ENCODE measurements at regions not wholly inside any gene's neighbourhood (a gene's known extent, or its start where the extent isn't known, plus 50 kb on each side); places are given as distances from the start of the nearest gene placed in this dataset.
"Not testable (repeated sequence)": the region's sequence is repeated elsewhere in the genome, so short reads cannot be mapped to it uniquely, and the experiment has no call there.

DNA sequence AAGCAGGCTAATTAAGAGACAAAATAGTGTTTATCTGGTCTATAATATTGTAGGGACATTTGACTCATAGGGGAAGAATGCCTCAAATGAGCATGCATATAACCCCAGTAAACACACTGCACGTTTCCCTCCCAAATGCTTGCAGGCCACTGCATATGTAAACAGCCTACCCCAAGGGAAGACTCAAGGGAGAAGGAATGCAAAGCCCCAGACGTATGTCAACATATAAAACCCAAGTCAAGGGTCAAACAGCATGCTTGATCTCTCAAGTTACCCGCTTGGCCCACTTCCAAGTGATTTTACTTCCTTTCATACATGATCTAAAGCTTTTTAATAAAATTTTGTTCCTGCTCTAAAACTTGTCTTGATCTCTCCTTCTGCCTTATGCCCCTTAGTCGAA lies 1090.0 kb downstream of the OTOL1 start:
- DNase-seq: no peak

DNA sequence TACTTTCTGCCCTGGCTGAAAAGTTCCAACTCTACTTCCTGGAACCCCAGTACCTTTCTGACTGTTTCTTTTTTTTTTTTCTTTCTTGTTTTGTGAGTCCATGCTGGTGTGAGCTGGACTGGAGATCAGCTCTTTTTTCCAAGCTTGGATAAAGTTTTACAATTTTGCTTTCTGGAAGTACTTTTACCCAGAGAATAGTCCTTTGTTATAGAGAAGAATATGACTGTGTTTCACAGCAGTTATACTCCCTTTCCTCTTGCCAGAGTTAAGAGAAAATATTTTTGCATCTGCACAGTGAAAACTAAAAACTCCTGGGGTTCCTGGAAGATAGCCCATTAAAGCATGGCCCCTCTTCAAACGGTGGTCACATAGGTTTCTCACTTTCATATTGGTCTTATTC lies 1100.6 kb downstream of the OTOL1 start:
- DNase-seq: no peak

DNA sequence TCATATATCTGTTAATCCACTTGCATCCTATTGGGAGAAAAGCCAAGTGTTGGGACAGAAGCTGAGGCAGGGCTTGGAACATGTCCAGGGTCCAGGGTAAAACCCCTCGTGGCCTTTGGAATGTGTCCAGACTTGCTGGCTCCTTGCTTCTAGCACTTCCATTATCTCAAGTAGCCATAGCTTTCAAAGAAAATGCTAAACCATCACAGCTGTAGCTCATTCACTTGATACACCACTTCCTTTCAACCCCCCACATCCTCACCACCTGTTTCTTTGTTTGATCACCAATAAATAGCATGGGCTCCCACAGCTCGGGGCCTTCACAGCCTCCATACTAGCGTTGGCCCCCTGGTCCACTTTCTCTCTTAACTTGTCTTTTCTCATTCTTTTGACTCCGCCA lies 1101.9 kb downstream of the OTOL1 start:
- DNase-seq: not testable (repeated sequence)

DNA sequence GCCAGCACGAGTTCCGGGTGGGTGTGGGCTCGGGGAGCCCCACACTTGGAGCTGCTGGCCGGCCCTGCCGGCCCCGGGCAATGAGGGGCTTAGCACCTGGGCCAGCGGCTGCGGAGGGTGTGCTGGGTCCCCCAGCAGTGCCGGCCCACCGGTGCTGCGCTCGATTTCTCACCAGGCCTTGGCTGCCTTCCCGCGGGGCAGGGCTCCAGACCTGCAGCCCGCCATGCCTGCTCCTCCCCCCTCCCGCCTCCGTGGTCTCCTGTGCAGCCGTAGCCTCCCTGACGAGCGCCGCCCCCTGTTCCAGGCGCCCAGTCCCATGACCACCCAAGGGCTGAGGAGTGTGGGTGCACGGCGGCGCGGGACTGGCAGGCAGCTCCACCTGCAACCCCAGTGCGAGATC lies 1103.1 kb downstream of the OTOL1 start:
- not testable (repeated sequence) for DNase-seq

DNA sequence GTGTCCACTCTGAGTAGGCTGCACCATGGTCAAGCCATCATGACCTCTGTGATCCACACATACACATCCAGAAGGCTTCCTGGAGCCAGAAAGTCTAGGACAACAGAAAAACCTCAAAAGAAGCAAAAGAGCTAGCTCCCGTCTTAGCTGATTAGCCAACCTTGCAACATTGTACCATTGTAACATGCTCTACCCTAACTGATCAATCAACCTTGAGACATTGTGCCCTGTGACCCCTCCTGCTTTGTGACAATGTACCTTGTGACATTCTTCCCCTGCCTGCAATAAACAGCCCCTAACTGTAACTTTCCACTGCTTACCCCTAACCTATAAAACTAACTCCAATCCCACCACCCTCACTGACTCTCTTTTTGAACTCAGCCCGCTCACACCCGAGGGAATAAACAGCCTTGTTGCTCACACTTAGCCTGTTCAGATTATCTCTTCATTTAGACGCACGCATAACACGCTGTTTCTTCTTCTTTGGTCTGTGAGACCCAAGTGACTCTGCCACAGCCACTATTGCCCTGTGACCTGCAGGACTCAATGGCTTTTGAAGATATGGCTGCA lies 1104.6 kb downstream of the OTOL1 start:
- DNase-seq: no peak

DNA sequence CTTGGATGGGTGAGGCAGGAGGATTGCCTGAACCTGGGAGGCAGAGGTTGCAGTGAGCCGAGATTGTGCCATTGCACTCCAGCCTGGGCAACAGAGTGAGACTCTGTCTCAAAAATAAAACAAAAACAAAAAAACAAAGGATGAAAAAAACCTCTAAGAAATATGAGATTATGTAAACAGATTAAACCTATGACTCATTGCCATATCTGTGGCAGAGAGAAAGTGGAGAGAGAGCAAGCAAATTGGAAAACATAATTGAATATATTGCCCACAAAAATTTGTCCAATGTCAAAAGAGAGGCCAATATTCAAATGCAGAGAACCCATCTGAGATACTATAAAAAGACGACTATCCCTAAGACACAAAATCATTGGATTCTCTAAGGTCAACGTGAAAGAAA lies 1106.0 kb downstream of the OTOL1 start:
- DNase-seq: no peak

DNA sequence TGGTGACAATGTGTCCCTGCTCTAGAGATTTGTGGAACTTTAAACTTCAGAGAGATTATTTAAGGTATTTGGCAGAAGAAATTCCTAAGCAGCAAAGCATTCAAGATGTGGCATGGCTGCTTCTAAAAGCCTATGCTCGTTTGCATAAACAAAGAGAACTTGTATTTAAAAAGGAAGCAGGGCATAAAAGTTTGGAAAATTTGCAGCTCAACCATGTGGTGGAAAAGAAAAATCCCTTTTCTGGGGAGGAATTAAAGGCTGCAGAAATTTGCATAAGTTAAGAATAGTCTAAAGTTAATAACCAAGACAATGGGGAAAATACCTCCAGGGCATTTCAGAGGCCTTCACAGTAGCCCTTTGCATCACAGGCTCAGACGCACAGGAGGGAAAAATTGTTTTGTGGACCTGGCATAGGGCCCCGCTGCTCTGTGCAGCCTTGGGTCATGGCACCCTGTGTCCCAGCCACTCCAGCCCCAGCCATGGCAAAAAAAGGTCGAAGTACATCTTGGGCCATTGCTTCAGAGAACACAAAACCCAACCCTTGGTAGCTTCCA lies 1109.1 kb downstream of the OTOL1 start:
- no peak for DNase-seq

DNA sequence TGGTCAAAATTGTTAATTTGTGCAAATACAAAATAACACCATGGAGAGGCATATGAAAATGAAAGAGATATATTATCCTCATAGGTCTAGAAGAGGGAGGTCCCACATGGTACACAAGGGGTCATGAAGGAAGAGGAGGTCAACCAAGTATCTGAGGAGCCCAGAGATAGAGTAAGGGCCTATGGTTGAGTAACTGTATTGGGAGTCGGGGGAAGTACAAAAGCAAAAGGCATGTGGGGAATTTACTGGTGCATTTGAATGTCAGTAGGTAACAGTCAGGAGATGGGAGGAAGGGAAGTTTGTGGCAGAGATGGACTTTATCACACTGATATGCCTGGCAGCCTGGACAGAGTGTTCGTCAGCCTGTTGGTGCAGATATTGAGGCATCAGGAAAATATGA lies 1113.7 kb downstream of the OTOL1 start:
- DNase-seq: no peak

DNA sequence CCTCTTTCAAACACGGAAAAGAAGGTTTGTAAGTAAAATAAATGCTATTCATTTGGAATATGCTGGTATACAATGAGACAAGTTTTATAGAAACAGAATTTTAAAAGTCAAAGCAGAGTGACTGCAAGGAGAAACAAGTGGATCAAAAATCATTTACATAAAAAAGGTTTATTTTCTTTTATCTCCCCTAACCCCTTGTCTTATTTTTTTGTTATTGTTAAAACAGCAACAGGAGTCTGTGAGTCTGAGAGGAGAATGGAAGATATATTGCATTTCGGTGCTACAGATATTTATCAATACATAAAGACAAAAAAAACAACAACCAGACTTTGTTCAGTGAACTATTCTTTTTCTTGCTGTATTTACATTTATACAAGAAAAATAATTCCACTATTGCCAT lies 1116.4 kb downstream of the OTOL1 start:
- no peak for DNase-seq

DNA sequence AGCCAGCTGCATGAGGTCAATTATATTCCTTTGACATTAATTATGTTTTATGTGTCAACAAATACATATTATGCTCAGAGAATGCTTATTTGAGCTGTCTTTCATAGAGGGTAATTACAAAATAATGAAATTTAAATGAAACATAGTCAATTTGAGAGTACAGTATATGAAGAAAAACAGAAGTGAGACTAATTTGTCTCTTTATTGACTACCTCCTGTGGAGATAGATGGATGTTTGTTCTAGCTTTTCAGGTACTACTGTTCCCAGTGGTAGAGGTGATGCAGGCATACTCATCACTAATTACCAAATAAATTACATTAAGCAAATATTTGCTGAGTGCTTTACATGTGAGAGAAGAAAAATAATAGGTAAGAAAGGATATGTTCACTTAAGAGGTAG lies 1129.6 kb downstream of the OTOL1 start:
- DNase-seq: no peak

DNA sequence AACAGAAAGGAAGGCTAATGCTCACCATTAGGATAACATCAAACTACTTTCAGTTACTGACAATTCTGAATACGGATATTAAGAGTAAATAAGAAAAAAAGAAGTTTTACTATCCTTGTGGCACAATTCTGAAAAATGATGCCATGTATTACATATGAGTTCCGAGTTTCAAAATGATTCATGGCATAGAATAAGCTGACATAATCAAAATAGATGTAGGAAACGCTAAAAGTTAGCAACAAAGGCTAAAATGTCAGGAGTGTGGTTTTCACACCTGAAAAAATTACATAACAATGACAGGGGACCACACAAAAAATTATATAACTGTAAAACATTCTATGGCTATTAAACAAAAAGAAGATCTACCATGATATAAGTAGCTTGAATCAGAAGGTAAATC lies 1131.9 kb downstream of the OTOL1 start:
- DNase-seq: no peak

DNA sequence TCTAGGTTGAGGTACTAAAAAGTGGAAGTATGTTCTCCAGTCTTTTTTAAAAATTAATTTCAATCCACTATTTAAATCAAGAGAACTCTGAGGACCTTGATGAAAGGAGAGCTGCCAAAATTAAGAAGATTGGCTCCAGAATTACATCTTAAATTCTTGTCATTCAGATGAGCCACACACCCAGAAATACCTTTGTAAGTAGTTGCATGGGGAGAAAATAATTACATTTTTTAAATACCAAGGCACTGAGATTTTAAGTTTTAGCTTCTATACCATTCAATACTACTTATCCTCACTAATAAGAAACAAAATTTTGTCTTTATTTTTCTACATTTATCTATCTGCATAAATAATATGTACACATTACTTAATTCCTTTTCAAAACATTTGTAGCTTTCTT lies 1132.8 kb downstream of the OTOL1 start:
- no peak for DNase-seq

DNA sequence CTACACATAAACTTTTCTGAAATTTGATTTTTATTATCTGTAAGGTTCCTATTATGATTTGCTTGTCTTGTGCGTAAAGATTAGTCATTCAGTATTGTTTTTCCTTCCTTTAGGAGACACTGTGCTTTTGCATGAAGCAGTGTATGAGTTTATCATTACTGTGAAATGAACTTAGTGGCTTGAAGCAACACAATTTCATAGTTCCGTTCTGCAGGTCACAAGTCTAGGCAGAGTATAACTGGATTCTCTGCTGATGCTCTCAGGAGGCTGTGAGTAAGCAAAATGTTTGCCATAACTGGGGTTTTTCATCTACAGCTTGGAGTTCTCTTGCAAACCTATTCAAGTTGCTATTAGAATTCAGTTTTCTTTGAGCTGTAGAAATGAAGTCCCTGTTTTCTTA lies 1136.1 kb downstream of the OTOL1 start:
- DNase-seq: no peak

DNA sequence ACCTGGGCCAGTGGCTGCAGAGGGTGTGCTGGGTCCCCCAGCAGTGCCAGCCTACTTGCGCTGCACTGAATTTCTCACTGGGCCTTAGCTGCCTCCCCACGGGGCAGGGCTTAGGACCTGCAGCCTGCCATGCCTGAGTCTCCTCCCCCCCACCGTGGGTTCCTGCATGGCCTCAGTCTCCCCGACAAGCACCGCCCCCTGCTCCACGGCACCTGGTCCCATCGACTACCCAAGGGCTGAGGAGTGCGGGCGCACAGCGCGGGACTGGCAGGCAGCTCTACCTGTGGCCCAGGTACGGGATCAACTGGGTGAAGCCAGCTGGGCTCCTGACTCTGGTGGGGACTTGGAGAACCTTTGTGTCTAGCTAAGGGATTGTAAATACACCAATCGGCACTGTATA lies 1143.6 kb downstream of the OTOL1 start:
- DNase-seq: not testable (repeated sequence)

DNA sequence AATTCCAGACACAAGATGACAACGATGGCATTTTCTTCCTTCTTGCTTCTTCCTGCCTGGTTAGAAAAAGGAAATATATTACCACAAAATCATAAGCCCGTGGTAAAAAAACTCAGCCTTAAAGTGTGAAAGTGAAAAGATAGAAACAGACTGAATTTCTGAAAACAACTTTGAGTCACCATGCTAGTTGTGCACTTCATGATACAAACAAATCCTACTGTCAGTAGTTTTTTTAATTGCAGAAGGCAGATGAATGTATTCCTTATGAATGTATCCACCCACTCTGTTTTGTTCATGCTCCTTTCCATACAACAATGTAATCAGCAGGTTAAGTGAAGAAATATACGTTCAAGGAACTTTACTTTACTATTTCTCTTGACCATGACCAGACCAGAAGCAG lies 1144.7 kb downstream of the OTOL1 start:
- no peak for DNase-seq

DNA sequence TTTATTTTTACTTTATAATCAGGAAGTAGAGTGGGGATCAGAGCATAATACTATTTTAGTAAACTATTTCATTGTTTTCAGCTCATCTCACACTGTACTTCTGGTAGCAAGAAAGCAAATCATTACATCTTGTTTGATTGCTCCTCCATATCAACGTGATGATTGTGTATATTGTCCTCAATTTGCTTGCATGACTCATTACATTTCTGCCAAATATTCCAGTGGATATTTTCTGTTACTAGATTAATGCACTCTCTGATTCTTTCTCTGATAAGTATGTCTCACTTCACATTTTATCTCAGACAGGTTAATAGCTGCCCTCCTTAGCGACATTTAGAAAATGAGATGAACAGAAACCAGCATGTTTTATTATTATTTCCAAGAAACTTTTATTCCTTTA lies 1145.3 kb downstream of the OTOL1 start:
- no peak for DNase-seq

DNA sequence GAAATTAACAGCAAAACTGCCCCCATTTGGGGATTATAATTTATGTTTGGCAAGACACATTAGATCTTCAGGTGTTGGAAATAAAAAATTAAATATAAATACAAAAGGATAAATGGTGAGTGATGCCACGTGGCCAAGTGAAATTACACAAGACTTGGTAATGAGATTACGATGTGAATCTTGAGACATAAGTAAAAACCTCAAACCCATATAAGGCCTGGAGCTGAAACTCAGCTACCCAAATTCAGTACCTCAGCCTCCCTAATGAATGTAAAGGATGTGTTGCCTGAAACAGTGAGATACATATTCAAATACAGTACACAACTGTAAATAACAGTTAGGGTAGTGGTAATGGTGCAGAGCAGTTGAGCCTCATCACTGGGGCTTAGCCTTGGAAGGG lies 1146.6 kb downstream of the OTOL1 start:
- no peak for DNase-seq

DNA sequence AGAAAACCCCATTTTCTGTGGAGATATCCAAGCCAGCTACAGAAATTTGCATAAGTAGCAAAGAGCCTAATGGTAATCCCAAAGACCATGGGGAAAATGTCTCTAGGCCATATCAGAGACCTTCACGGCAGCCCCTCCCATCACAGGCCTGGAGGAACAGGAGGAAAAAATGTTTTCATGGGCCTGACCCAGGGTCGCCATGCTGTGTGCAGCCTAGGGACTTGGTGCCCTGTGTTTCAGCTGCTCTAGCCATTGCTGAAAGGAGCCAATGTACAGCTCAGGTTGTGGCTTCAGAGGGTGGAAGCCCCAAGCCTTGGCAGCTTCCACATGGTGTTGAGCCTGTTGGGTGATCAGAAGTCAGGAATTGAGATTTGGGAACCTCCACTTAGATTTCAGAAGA lies 1150.7 kb downstream of the OTOL1 start:
- no peak for DNase-seq

DNA sequence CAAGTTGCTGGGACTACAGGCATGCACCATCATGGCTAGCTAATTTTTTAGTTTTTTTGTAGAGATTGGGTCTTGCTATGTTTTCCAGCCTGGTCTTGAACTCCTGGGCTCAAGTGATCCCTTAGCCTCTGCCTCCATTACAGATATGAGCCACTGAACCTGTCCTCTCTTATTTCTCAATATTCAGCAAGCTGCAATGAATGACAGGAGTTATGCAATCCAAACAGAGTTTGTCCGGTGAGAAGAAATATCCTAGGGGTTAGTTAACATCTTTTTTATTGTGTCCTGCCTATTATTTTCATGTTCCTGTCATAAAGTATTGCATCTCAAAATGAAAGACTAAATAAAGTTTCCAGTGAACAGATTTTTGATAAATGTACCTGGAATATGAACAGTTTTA lies 1161.4 kb downstream of the OTOL1 start:
- DNase-seq: no peak

DNA sequence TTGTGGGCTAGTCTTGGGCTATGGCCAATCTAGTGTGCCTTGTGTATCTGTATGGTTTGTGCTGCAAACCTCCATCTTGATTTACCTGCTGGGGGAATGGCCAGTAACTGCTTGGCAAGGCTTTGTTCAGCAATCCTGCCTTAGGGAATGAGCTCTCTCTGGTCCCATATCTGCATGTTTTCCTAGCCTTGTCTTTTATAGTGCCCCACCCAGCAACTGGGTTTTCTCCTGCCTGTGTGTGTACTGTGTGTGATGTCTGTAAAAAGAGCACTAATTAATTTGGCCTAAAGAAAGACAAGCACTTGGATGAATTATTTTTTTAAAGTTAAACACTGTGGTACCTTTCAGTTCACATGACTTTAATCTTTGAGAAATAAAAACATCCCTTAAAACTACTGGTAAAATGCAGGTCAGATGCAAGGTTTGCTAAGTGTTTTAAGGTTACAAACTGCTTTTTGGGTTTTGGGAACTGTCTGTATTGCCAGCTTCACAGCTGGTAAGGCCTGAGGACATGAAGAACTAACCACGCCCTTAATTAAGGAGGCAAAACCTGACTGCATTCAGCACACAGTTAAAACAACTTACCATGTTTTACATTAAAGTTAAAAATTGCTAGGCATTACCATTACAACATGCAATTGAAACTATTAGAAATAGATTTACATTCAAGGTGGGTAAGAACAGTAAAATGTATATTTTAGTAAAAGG lies 1169.2 kb downstream of the OTOL1 start:
- DNase-seq: no peak

DNA sequence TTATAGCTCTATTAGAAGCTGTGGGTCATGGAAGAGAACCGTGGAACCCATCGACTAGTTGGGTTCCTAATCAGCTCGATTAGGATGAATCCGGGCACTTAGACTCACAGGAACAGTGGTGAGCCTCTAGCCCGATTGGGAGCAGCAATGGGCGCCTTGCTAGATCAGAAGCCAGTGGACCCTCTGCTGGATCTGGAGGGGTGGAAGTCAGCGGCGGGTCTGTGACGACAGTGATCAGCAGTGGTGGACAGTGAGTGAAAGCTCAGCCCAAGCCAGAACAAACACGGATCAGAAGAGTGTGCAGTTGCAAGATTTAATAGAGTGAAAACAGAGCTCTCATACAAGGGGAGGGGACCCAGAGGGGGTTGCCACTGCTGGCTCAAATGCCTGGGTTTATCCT lies 1170.2 kb downstream of the OTOL1 start:
- no peak for DNase-seq

DNA sequence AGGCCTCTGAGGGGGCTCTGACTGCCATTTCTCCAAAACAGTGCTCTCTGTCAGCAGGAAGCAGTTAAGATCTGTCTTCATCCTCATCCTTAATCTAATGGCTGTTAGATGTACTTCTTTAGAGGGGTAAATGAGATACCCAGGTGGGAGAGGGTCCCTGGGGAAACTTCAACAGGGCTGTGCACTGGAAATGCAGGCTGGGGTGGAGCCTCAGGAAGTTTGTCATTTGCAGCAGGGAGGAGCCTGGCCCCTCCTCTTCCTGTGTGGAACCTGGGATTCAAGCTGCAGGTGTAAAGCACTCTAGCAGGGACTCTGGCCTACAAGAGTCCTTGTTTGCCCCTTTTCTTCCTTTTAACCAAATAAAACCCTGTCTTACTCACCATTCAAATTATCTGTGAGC lies 1173.6 kb downstream of the OTOL1 start:
- no peak for DNase-seq

DNA sequence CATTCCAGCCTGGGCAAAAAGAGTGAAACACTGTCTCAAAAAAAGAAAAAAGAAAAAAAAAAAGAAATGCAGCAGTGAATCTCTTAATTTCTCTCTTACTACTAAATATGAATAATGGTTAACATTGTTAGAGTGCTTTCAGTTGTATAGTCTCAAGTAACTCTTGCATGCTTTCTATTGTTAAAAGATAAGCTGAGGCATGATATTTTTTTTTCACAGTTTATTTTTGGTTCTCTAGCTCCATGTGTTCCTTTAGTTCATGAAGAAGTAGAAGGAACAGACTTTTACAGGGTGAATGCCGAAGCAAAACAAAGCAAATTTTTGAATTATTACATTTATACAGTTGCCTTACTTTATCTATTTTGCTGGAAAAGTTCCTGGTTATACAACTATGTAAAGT lies 1180.9 kb downstream of the OTOL1 start:
- no peak for DNase-seq

DNA sequence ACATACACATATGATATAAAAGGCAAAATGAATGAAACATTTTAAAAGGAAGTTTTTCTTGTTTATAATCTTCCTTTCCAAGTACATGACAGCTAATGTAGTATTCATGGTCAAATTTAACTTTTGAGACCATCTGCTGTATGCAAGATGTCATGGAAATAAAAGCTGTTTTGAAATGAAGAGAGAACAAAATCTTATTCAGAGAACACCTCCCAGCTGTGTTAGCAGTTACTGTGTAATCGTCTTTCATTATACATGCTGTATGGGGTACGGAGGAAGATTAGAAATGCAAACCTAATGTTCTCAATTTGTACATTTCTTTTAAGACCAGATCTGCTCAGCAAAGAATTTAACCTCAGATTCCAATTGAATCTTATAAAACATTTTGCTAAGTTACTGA lies 1182.3 kb downstream of the OTOL1 start:
- no peak for DNase-seq

DNA sequence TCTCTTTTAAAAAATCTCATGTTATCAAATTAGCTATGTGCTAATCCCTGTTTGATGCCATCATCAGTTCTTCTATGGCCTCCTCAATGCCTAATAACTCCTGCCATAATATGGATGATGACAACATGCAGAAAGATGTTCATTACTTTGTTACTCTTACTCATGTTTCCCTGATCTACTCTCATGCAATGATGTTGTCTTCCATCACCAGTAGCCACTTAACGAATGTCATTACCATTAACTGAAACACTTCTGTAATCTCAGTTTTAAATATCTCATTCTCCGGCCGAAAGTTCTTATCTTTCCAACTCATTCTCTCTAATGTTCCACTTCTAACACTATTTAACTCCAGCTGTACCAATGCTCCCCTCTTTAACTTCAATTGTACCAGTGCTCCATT lies 1187.7 kb downstream of the OTOL1 start:
- no peak for DNase-seq

All from stimulated activated naive CD4-positive, alpha-beta T cell (primary cell).